B cell (primary cell): ENCODE measurements at regions not wholly inside any gene's neighbourhood (a gene's known extent, or its start where the extent isn't known, plus 50 kb on each side); places are given as distances from the start of the nearest gene placed in this dataset.

Source experiments
- ATAC-seq: fragments of 200-7000 bp; cut with Tn5 transposase; one replicate; pipeline ENCODE4 v1.10.0; 2021; ENCODE audit warnings: low read depth, mild to moderate bottlenecking, moderate number of reproducible peaks, moderate library complexity
- CTCF ChIA-PET: fragments of 350-600 bp; sonication (Branson Sonifier 250); formaldehyde crosslinking; loops from one replicate; lab custom pipeline; 2021; ENCODE audit warnings: antibody characterized with exemption, inconsistent platforms; lab: Charles Lee
- POLR2A ChIA-PET: fragments of 350-600 bp; sonication (Branson Sonifier 250); formaldehyde crosslinking; loops from one replicate; lab custom pipeline; 2021; ENCODE audit warnings: antibody characterized with exemption; lab: Charles Lee
- DNase-seq: peaks from one replicate; pipeline ENCODE4 v3.0.0; 2013
- H2AFZ ChIP-seq: 2 replicates; pipeline ENCODE4 v1.6.1; 2012; ENCODE audit warnings: mild to moderate bottlenecking, low read depth, low read length; ENCODE audit not compliant: insufficient read depth, poor library complexity, severe bottlenecking
- H3K27ac ChIP-seq, 2 donors: 1 replicate in 1 of 2; 2 replicates in 1 of 2; pipeline ENCODE4 v1.5.1; 2012 to 2013; ENCODE audit warnings: low read length in 2 of 2, mild to moderate bottlenecking in 2 of 2, moderate library complexity in 1 of 2
- H3K27me3 ChIP-seq, 4 experiments: fragments of 200-600 bp in 1 of 4; sonication (generic) in 1 of 4; replicated peaks in 1 of 4; 1 replicate in 2 of 4; 2 replicates in 2 of 4; pipeline versions ENCODE4 v1.6.1 to v1.7.0; 2013 to 2016; ENCODE audit warnings: low read length in 3 of 4, mild to moderate bottlenecking in 2 of 4, mixed read lengths in 1 of 4, moderate library complexity in 1 of 4; ENCODE audit not compliant: insufficient read depth in 4 of 4, control insufficient read depth in 3 of 4; ENCODE audit errors: control extremely low read depth in 1 of 4
- H3K36me3 ChIP-seq, 2 experiments: replicated peaks in 1 of 2; 1 replicate in 1 of 2; 2 replicates in 1 of 2; pipeline versions ENCODE4 v1.6.1 to v1.7.1; 2013; ENCODE audit warnings: low read length in 1 of 2; ENCODE audit not compliant: insufficient read depth in 2 of 2, control insufficient read depth in 1 of 2; ENCODE audit errors: control extremely low read depth in 1 of 2, extremely low read depth in 1 of 2
- H3K4me1 ChIP-seq, 2 donors: fragments of 200-600 bp in 1 of 2; sonication (generic) in 1 of 2; 1 replicate in 1 of 2; 2 replicates in 1 of 2; pipeline versions ENCODE4 v1.5.1 to v1.6.1; 2013 to 2017; ENCODE audit warnings: low read length in 2 of 2; ENCODE audit not compliant: control insufficient read depth in 2 of 2, insufficient read depth in 2 of 2
- H3K4me2 ChIP-seq: replicated peaks from 2 replicates; pipeline ENCODE3; 2012; ENCODE audit warnings: mild to moderate bottlenecking, low read depth, low read length; ENCODE audit not compliant: poor library complexity, severe bottlenecking
- H3K4me3 ChIP-seq, 5 experiments: fragments of 200-600 bp in 1 of 5; sonication (generic) in 1 of 5; 1 replicate in 3 of 5; 2 replicates in 2 of 5; pipeline versions ENCODE4 v1.5.1 to v1.7.0; 2011 to 2016; ENCODE audit warnings: low read length in 4 of 5, mild to moderate bottlenecking in 4 of 5, low read depth in 2 of 5, control low read depth in 1 of 5, moderate library complexity in 1 of 5; ENCODE audit not compliant: insufficient read depth in 1 of 5; ENCODE audit errors: control extremely low read depth in 1 of 5, extremely low read depth in 1 of 5
- H3K79me2 ChIP-seq: fragments of 200-600 bp; sonication (generic); one replicate; pipeline ENCODE4 v1.6.0; 2016; ENCODE audit warnings: low read length; ENCODE audit not compliant: control insufficient read depth, insufficient read depth
- H3K9ac ChIP-seq: fragments of 200-600 bp; sonication (generic); 2 replicates; pipeline ENCODE4 v1.6.1; 2017; ENCODE audit warnings: mild to moderate bottlenecking, low read length, moderate library complexity
- H3K9me3 ChIP-seq, 3 donors: one replicate each; pipeline versions ENCODE4 v1.6.1 to v1.7.1; 2013; ENCODE audit warnings: low read length in 2 of 3; ENCODE audit not compliant: control insufficient read depth in 2 of 3, insufficient read depth in 1 of 3; ENCODE audit errors: control extremely low read depth in 1 of 3
- H4K20me1 ChIP-seq: 2 replicates; pipeline ENCODE4 v1.6.0; 2012; ENCODE audit warnings: mild to moderate bottlenecking, low read length; ENCODE audit not compliant: insufficient read depth, control insufficient read depth, poor library complexity, severe bottlenecking
- H3K27ac Mint-ChIP-seq: one replicate; pipeline ENCODE4 v1.8.0; 2021; ENCODE audit warnings: mixed read lengths
- H3K27me3 Mint-ChIP-seq: one replicate; pipeline ENCODE4 v1.8.0; 2021; ENCODE audit warnings: mixed read lengths
- H3K4me1 Mint-ChIP-seq: one replicate; pipeline ENCODE4 v1.8.0; 2021; ENCODE audit warnings: mixed read lengths
- H3K4me3 Mint-ChIP-seq: one replicate; pipeline ENCODE4 v1.8.0; 2021; ENCODE audit warnings: mixed read lengths
- H3K9me3 Mint-ChIP-seq: one replicate; pipeline ENCODE4 v1.8.0; 2022; ENCODE audit warnings: mixed read lengths; ENCODE audit not compliant: insufficient read depth
- EZH2 ChIP-seq: IDR thresholded peaks from 2 replicates; pipeline ENCODE4 v1.6.1; 2012; ENCODE audit warnings: borderline replicate concordance, low read depth, mild to moderate bottlenecking, moderate library complexity, low read length; ENCODE audit not compliant: insufficient read depth, poor library complexity, severe bottlenecking
- WGBS: methylation state at CpG from one replicate; pipeline ENCODE4 v1.1.5; 2013; ENCODE audit warnings: missing lambda C conversion rate; ENCODE audit not compliant: insufficient coverage; 5-methylcytosine and 5-hydroxymethylcytosine counted together
- intact Hi-C: fragments of 100-400 bp; cut with micrococcal nuclease; formaldehyde crosslinking; loops from one replicate; pipeline ENCODE4 v1.10.0; 2022
- TF ChIP-seq, protein P1 (sequence below): fragments of 200-600 bp; IDR thresholded peaks from one replicate; pipeline ENCODE4 v1.8.0; 2022; ENCODE audit warnings: antibody characterized with exemption, mild to moderate bottlenecking

GRCh38 chr5:118224546-118224945, 763.8 kb downstream of the DTWD2 start:
- intact Hi-C loops = no loop called here
- H3K27ac ChIP-seq = no peak overlapping the region

DNA sequence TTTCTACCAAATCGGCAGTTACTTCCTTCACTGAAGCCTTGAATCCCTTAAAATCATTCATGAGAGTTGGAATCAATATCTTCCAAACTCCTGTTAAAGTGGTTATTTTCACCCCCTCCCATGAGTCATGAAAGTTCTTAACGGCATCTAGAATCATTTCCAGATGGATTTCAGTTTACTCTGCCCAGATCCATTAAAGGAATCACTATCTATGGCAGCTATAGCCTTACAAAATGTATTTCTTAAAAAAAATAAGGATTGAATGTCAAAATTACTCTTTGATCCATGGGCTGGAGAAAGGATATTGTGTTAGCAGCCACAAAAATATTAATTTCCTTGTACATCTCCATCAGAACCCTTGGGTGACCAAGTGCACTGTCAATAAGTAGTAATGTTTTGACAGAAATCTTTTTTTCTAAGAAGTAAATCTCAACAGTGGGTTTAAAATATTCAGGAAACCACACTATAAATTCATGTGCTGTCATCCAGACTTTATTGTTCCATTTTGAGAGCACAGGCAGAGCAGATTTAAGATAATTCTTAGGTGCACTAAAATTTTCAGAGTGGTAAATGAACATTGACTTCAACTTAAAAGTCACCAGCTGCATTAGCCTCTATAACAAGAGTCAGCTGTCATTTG, 767.7 kb downstream of the DTWD2 start:
- POLR2A ChIA-PET = no interaction called here
- no peak overlapping the region for H3K4me2 ChIP-seq
- no peaks in the 10 kb centered on the region for H4K20me1 ChIP-seq
- Mint-ChIP-seq H3K4me3 (no peak overlapping the region), H3K4me1 (no peaks in the 10 kb centered on the region), H3K27me3 (no peaks in the 10 kb centered on the region), H3K9me3 (no peaks in the 10 kb centered on the region), H3K27ac (no peak overlapping the region)
- no peaks in the 10 kb centered on the region for H3K9me3 ChIP-seq
- H2AFZ ChIP-seq = no peak overlapping the region
- TF ChIP-seq EZH2 = no peak
- TF ChIP-seq, protein P1, sequence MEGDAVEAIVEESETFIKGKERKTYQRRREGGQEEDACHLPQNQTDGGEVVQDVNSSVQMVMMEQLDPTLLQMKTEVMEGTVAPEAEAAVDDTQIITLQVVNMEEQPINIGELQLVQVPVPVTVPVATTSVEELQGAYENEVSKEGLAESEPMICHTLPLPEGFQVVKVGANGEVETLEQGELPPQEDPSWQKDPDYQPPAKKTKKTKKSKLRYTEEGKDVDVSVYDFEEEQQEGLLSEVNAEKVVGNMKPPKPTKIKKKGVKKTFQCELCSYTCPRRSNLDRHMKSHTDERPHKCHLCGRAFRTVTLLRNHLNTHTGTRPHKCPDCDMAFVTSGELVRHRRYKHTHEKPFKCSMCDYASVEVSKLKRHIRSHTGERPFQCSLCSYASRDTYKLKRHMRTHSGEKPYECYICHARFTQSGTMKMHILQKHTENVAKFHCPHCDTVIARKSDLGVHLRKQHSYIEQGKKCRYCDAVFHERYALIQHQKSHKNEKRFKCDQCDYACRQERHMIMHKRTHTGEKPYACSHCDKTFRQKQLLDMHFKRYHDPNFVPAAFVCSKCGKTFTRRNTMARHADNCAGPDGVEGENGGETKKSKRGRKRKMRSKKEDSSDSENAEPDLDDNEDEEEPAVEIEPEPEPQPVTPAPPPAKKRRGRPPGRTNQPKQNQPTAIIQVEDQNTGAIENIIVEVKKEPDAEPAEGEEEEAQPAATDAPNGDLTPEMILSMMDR = no peak
- H3K27me3 ChIP-seq = no peaks in the 10 kb centered on the region
- no peak overlapping the region for H3K4me3 ChIP-seq
- ATAC-seq = no peak
- DNase-seq = no peak
- no peaks in the 10 kb centered on the region for H3K36me3 ChIP-seq
- 100% methylated on average over 1 of the region's 2 CpGs for WGBS
- intact Hi-C loops = no loop called here
- H3K79me2 ChIP-seq = no peaks in the 10 kb centered on the region
- CTCF ChIA-PET = no interaction called here
- H3K9ac ChIP-seq = no peak overlapping the region
- H3K4me1 ChIP-seq = no peaks in the 10 kb centered on the region
- no peak overlapping the region for H3K27ac ChIP-seq

More at GRCh38 chr5:118224546-118224945, 763.8 kb downstream of the DTWD2 start:
- Mint-ChIP-seq H3K4me3 (no peak overlapping the region), H3K9me3 (peaks cover 3% of the 10 kb centered on the region), H3K27me3 (no peaks in the 10 kb centered on the region), H3K27ac (no peak overlapping the region), H3K4me1 (no peaks in the 10 kb centered on the region)
- H3K79me2 ChIP-seq = no peaks in the 10 kb centered on the region
- TF ChIP-seq EZH2 = no peak
- TF ChIP-seq, protein P1 = no peak
- H3K4me2 ChIP-seq = no peak overlapping the region
- H3K9ac ChIP-seq = no peak overlapping the region
- H4K20me1 ChIP-seq = no peaks in the 10 kb centered on the region
- ATAC-seq = no peak
- H3K9me3 ChIP-seq = no peaks in the 10 kb centered on the region
- DNase-seq = no peak
- no peaks in the 10 kb centered on the region for H3K36me3 ChIP-seq
- no peaks in the 10 kb centered on the region for H3K27me3 ChIP-seq
- WGBS = no CpG with 5 or more reads among the region's 3 CpGs
- POLR2A ChIA-PET = no interaction called here
- no peak overlapping the region for H2AFZ ChIP-seq
- CTCF ChIA-PET = no interaction called here
- no peaks in the 10 kb centered on the region for H3K4me1 ChIP-seq
- no peak overlapping the region for H3K4me3 ChIP-seq
